HL-60 (cell line): ENCODE measurements at regions not wholly inside any gene's neighbourhood (a gene's known extent, or its start where the extent isn't known, plus 50 kb on each side); places are given as distances from the start of the nearest gene placed in this dataset.

Experiments
- DNase-seq, 2 experiments: peaks; one replicate each; pipeline ENCODE4 v3.0.0-alpha.2; 2010 to 2020; ENCODE audit warnings: low read depth in 1 of 2, low spot score in 1 of 2
- H3K27ac ChIP-seq: fragments of 250-450 bp; sonication (Bioruptor Pico); replicated peaks from 2 replicates; pipeline ENCODE4 v1.5.1; 2020; ENCODE audit warnings: mild to moderate bottlenecking, moderate library complexity
- H3K27me3 ChIP-seq: fragments of 250-450 bp; sonication (Bioruptor Pico); 2 replicates; pipeline ENCODE4 v1.5.1; 2021; ENCODE audit warnings: mild to moderate bottlenecking, moderate library complexity; ENCODE audit not compliant: insufficient read depth, poor library complexity, severe bottlenecking
- H3K4me3 ChIP-seq: replicated peaks from 2 replicates; pipeline ENCODE4 v1.5.1; 2011; ENCODE audit warnings: mild to moderate bottlenecking, control low read depth, low read length; ENCODE audit not compliant: insufficient read depth
- CTCF ChIP-seq: IDR thresholded peaks from one replicate; pipeline ENCODE4 v1.5.1; 2011; ENCODE audit warnings: low read length, control low read depth, inconsistent platforms; ENCODE audit not compliant: insufficient read depth
- GABPA ChIP-seq: IDR thresholded peaks from 2 replicates; pipeline ENCODE4 v1.6.1; 2012; ENCODE audit warnings: low read depth
- POLR2AphosphoS5 ChIP-seq: IDR thresholded peaks from 2 replicates; pipeline ENCODE4 v1.6.1; 2012; ENCODE audit warnings: low read depth
- SPI1 ChIP-seq: IDR thresholded peaks from 2 replicates; pipeline ENCODE4 v1.6.1; 2012; ENCODE audit warnings: low read depth, mild to moderate bottlenecking, borderline replicate concordance
- TF ChIP-seq, protein P1 (sequence below): IDR thresholded peaks from 2 replicates; pipeline ENCODE4 v1.6.1; 2012; ENCODE audit warnings: low read depth; ENCODE audit not compliant: insufficient replicate concordance

GRCh38 chrX:36867143-36867542 is 141.0 kb upstream of the FAM47C start:
- TF ChIP-seq POLR2AphosphoS5 (no peak), SPI1 (no peak), GABPA (no peak), CTCF (peak; percentile 8)
- H3K4me3 ChIP-seq = no peak overlapping the region
- H3K27ac ChIP-seq = no peak overlapping the region
- DNase-seq = no peak
- peaks cover 2% of the 10 kb centered on the region for H3K27me3 ChIP-seq

- peaks cover 2% of the 10 kb centered on the region for H3K27me3 ChIP-seq
- no peak for DNase-seq
- TF ChIP-seq, protein P1, sequence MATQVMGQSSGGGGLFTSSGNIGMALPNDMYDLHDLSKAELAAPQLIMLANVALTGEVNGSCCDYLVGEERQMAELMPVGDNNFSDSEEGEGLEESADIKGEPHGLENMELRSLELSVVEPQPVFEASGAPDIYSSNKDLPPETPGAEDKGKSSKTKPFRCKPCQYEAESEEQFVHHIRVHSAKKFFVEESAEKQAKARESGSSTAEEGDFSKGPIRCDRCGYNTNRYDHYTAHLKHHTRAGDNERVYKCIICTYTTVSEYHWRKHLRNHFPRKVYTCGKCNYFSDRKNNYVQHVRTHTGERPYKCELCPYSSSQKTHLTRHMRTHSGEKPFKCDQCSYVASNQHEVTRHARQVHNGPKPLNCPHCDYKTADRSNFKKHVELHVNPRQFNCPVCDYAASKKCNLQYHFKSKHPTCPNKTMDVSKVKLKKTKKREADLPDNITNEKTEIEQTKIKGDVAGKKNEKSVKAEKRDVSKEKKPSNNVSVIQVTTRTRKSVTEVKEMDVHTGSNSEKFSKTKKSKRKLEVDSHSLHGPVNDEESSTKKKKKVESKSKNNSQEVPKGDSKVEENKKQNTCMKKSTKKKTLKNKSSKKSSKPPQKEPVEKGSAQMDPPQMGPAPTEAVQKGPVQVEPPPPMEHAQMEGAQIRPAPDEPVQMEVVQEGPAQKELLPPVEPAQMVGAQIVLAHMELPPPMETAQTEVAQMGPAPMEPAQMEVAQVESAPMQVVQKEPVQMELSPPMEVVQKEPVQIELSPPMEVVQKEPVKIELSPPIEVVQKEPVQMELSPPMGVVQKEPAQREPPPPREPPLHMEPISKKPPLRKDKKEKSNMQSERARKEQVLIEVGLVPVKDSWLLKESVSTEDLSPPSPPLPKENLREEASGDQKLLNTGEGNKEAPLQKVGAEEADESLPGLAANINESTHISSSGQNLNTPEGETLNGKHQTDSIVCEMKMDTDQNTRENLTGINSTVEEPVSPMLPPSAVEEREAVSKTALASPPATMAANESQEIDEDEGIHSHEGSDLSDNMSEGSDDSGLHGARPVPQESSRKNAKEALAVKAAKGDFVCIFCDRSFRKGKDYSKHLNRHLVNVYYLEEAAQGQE = no peak
- TF ChIP-seq CTCF (no peak), SPI1 (no peak), GABPA (no peak), POLR2AphosphoS5 (no peak)
- H3K27ac ChIP-seq = no peak overlapping the region
- H3K4me3 ChIP-seq = no peak overlapping the region
Observed at GRCh38 chrX:36868592-36868991, 139.6 kb upstream of the FAM47C start.

- Histone ChIP-seq H3K4me3 (no peak overlapping the region), H3K27ac (no peak overlapping the region), H3K27me3 (peaks cover 2% of the 10 kb centered on the region)
- DNase-seq = no peak
- no peak for TF ChIP-seq POLR2AphosphoS5
- TF ChIP-seq GABPA = no peak
Observed at GRCh38 chrX:36869457-36869856, 138.7 kb upstream of the FAM47C start.

GRCh38 chrX:36897690-36898089 is 110.5 kb upstream of the FAM47C start:
- H3K27ac ChIP-seq = no peak overlapping the region
- TF ChIP-seq, protein P1 = no peak
- TF ChIP-seq CTCF (no peak), POLR2AphosphoS5 (no peak), GABPA (no peak), SPI1 (no peak)
- DNase-seq = no peak
- H3K4me3 ChIP-seq = no peak overlapping the region
- H3K27me3 ChIP-seq = no peaks in the 10 kb centered on the region
